Transverse colon (tissue), 4 donors: ENCODE measurements at regions not wholly inside any gene's neighbourhood (a gene's known extent, or its start where the extent isn't known, plus 50 kb on each side); places are given as distances from the start of the nearest gene placed in this dataset.

Experiments used
- CTCF ChIP-seq, 5 experiments: fragments of 200-600 bp in 3 of 5; fragments of 450-650 bp in 2 of 5; sonication (generic) in 3 of 5; IDR thresholded peaks; 1 replicate in 2 of 5; 2 replicates in 3 of 5; pipeline ENCODE4 v1.5.1; 2016 to 2017; ENCODE audit warnings: antibody characterized with exemption in 5 of 5, inconsistent platforms in 3 of 5, mild to moderate bottlenecking in 2 of 5, moderate library complexity in 1 of 5
- EP300 ChIP-seq: sonication (generic); formaldehyde crosslinking; IDR thresholded peaks from one replicate; pipeline ENCODE4 v1.6.1; 2017; ENCODE audit warnings: antibody characterized with exemption, low read depth
- POLR2A ChIP-seq: fragments of 450-650 bp; IDR thresholded peaks from one replicate; pipeline ENCODE4 v1.6.1; 2016; ENCODE audit warnings: antibody characterized with exemption, mild to moderate bottlenecking, moderate library complexity
- POLR2AphosphoS5 ChIP-seq, 3 donors: sonication (generic); formaldehyde crosslinking; IDR thresholded peaks; one replicate each; pipeline ENCODE4 v1.6.1; 2016; ENCODE audit warnings: antibody characterized with exemption in 3 of 3

GRCh38 chr3:176856721-176857120, 340.6 kb downstream of the TBL1XR1 start:
- TF ChIP-seq CTCF (IDR thresholded peaks at IDR 0.05) (no peak), POLR2A (no peak), EP300 (no peak), POLR2AphosphoS5 (IDR thresholded peaks at IDR 0.05) (no peak)
